HG02852 (cell line): ENCODE measurements at regions not wholly inside any gene's neighbourhood (a gene's known extent, or its start where the extent isn't known, plus 50 kb on each side); places are given as distances from the start of the nearest gene placed in this dataset.

Experiments used
- ATAC-seq: cut with Tn5 transposase; IDR thresholded peaks from one replicate; pipeline ENCODE4 v1.9.1; 2021; ENCODE audit warnings: mild to moderate bottlenecking, moderate library complexity; ENCODE audit not compliant: unreplicated experiment

DNA sequence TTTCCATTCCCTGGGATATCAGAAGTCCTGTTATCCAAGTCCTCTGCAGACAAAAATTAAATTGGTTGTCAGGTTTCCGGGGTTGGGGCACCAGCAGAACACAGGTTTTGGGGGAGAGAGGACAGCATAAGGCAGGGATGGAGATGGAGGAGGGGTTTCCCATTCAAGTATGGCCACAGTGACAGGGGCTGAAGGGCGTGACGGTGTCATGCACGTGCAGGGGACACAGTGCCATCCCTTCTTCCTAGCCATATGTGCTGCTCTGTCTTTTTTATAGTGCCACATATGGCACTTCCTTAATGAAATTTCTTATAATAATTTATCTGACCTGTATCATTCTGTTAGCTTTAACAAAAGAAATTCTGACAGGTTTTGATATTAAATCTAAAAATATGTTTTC, 259.2 kb downstream of the PTEN start:
- ATAC-seq = no peak

DNA sequence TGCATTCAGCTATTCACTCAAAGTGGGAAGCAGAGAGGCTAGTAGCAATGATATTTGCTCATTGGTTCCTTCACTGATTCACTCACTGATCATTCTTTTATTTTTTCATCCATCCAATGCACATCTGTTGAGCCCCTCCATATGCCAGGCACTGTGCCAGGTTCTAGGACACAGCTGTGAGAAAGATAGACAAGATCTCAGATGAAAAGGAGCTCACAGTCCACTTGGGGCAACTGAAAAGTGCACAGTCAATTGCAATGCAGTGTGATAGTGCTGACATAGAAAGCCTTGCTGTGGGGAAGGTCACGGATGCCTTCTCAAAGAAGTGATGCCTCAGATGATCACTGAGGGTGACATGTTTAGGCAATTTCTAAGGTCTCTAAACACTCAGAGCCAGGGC, 262.3 kb downstream of the PTEN start:
- ATAC-seq = no peak

DNA sequence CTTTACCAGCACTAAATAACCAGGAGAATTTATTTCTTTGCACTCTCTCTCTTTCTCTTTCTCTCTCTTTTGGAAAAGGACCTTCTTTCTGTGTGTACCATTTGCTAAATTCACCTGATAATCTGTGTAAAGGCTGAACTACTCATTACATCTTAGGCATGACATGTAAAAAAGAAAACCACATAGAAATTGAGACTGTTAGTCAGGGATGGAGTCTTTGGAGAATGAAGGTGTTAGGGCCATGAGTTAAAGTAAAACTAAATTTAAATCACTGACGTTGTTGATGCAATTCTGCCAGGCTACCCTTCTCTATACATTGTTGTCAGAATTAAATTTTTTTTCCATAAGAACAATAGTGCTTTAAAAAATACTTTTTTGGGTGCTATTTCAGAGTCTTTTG, 263.3 kb downstream of the PTEN start:
- ATAC-seq = no peak

DNA sequence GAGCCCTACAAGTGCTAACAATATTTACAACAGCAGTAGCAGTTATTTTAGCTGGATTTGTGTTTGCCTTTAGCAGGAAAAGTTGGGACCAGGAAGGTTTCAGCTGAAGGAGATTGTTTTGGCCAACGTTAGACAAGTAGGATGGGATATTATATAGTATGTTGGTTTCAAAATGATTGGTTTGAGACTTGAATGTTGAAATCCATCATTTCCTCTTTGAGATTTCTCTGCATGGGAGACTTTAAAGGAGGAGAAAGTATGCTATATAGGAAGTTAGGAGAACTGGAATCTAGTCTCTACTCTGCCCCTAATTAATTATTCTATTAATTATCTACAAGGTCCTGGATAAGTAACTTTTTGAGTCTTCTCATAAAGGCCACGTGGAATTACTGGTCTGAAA, 263.8 kb downstream of the PTEN start:
- no peak for ATAC-seq

DNA sequence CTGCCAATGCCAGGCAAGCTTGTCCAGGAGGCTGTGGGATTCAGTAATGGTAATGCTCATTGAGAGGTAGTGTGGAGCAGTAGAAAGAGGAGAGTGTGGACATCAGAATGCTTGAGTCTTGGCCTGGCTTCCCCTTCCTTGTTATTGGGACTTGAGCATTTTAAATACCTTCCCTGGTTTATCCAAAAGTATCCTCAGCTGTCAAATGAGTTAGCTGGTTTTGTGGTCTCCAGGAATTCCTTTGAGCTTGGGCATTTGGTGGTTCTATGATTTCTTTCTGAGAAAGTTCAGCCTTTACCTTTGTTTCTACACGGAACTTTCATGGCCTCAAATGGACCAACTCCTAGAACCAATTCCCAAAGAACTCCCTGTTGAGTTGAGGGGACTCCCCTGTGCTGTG, 264.3 kb downstream of the PTEN start:
- ATAC-seq = no peak

- ATAC-seq = no peak
Measured at GRCh38 chr10:88129013-88129412, 265.6 kb downstream of the PTEN start.

- ATAC-seq = no peak
Measured at GRCh38 chr10:88130912-88131311, 267.5 kb downstream of the PTEN start.

GRCh38 chr10:88131511-88132139, 268.2 kb downstream of the PTEN start:
- ATAC-seq = no peak

DNA sequence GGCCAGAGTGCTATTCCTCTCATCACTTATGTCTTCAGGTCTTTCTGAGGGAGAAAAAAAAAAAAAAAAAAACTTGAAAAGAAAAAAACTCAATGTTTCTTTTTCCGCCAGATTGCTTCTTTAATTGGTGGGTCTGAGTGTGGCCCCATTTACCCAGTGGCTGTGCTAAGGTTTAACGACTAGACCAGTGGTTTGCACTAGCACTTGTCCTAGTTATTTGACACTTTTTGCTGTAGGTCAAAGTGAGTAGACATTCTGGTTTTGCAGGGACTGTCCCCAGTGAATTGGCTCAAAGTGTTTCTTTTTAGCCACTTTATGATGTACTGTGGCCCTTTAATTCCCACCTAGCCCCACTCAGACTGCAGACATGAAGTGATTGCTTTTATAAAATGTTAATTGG, 273.3 kb downstream of the PTEN start:
- ATAC-seq = no peak

GRCh38 chr10:88138319-88138848, 275.0 kb downstream of the PTEN start:
- ATAC-seq = peak; percentile 95

GRCh38 chr10:88147000-88147798, 283.8 kb downstream of the PTEN start:
- no peak for ATAC-seq

- ATAC-seq = no peak
Measured at GRCh38 chr10:88149906-88150305, 286.5 kb downstream of the PTEN start.

DNA sequence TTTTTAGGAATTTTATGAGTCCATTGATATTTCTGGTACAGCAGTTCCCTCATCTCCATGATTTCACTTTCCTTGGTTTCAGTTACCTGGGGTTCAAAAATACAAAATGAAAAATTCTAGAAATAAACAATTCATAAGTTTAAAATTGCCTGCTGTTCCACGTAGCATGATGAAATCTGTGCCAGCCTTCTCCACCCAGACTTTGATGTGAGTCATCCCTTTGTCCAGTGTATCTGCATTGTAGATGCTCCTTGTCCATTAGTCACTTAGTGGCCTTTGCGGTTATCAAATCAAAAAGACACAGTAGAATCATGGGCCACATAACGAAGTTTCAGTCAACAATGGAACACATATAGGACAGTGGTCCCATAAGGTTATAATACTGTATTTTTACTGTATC, 286.9 kb downstream of the PTEN start:
- ATAC-seq = no peak

DNA sequence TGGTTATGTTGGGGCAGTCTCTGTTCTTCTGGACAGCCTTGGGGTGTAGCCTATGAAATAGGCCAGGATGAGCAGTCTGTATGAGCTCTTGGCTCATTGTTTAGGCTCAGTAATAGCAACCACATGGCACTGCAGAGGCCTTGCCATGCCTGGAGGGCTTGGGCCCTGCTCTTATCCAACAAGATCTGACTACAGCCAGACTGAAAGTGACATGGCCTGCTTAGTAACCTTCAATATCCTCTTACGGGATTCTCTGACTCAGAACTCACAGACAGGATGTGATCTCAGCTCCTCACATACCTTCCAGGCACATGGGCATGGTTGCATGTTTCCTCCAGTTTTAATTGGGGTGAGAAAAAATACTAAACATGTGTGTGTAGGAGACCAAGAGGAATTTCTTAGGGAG, 289.3 kb downstream of the PTEN start:
- peak; percentile 91 for ATAC-seq

DNA sequence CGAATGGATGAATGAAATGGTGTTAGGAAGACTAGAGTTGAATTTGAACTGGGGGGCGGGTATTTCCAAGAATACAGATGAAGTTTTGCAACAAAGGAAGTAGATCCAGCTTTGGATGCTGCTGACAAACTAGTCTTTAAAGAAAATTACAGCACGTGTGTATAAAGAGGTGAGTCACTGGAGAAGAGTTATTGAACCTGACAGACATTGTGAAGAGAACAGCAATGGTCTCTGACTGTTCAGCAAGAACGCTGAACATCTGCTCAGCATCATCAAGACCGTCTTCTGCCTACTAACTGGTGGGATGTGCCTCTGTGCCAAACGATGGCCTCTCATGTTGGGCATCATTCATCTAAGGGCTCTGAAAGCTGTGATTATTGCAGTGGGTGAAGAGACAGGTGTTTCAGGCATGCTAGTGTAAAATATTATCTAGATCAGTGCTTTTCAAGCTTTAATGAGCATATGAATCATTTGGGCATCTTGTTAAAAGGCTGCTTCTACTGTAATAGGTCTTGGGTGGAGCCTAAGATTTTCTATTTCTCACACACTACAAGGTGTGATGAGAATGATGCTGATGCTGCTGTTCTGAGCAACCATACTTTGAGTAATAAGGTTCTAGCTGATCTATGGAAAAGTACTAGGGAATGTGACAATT, 291.3 kb downstream of the PTEN start:
- no peak for ATAC-seq

GRCh38 chr10:88156341-88156740, 292.9 kb downstream of the PTEN start:
- ATAC-seq = no peak

GRCh38 chr10:88157981-88158465, 294.6 kb downstream of the PTEN start:
- ATAC-seq = no peak

- no peak for ATAC-seq
Measured at GRCh38 chr10:88158526-88159122, 295.2 kb downstream of the PTEN start.

GRCh38 chr10:88159127-88159829, 295.9 kb downstream of the PTEN start:
- no peak for ATAC-seq

- ATAC-seq = no peak
Measured at GRCh38 chr10:88161070-88161469, 297.6 kb downstream of the PTEN start.

GRCh38 chr10:88161756-88162155, 298.3 kb downstream of the PTEN start:
- ATAC-seq = no peak
